ENCODE measurements at regions not wholly inside any gene's neighbourhood (a gene's known extent, or its start where the extent isn't known, plus 50 kb on each side); places are given as distances from the start of the nearest gene placed in this dataset.

GRCh38 chr3:19738846-19739245 is 195.2 kb downstream of the EFHB start:
- 45% methylated on average over 1 of the region's 1 CpG for whole genome bisulfite sequencing
- H3K27me3 ChIP-seq = no peaks in the 10 kb centered on the region

GRCh38 chr3:19735111-19735510 is 198.9 kb downstream of the EFHB start:
- H3K36me3 ChIP-seq = no peaks in the 10 kb centered on the region
- H3K4me3 ChIP-seq = no peak overlapping the region
- H3K9me3 ChIP-seq = no peaks in the 10 kb centered on the region
- H3K27ac ChIP-seq (replicated peaks in 1 of 4) = no peak overlapping the region
- TF ChIP-seq EP300 (IDR thresholded peaks at IDR 0.05) = no peak
- no peak for TF ChIP-seq CTCF (IDR thresholded peaks at IDR 0.05)
- no peak for TF ChIP-seq POLR2AphosphoS5 (IDR thresholded peaks at IDR 0.05)
- TF ChIP-seq POLR2A (IDR thresholded peaks at IDR 0.05; ENCODE audit: low read depth) = no peak
- 21% methylated on average over 3 of the region's 3 CpGs for WGBS
- H3K27me3 ChIP-seq = no peaks in the 10 kb centered on the region
- no peak for DNase-seq (ENCODE audit: extremely low spot score)
- intact Hi-C loops (cut with DNase I) = no loop called here
- no peaks in the 10 kb centered on the region for H3K4me1 ChIP-seq

More at GRCh38 chr3:19738846-19739245, 195.2 kb downstream of the EFHB start:
- no peak for TF ChIP-seq CTCF (IDR thresholded peaks at IDR 0.05)
- no peak for TF ChIP-seq POLR2AphosphoS5 (IDR thresholded peaks at IDR 0.05)
- no peak for TF ChIP-seq POLR2A (IDR thresholded peaks at IDR 0.05; ENCODE audit: low read depth)
- no peak for TF ChIP-seq EP300 (IDR thresholded peaks at IDR 0.05)
- Histone ChIP-seq H3K4me3 (no peak overlapping the region), H3K9me3 (no peaks in the 10 kb centered on the region), H3K27ac (replicated peaks in 1 of 4) (no peak overlapping the region), H3K4me1 (no peaks in the 10 kb centered on the region), H3K36me3 (no peaks in the 10 kb centered on the region)
- intact Hi-C loops (cut with DNase I) = no loop called here
- no peak for DNase-seq (ENCODE audit: extremely low spot score)

DNA sequence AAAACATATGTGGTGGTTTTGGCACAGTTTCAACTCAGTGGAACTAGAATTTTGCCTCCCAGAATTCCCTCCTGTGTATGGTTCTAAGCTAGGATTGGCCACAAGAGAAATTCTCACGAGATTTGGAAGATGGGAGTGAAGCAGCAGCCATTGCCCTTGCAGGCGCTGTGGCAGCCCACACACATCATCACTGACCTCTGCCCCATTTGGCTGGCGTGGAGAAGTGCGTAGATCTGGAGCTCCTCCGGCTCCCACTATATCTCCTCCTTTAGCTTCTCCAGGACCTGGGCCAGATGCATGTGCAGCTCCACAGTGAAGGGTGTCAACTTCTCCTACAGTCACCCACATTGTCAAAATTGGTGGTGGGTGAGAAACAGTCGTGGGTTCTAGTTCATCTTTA is 199.6 kb downstream of the EFHB start:
- no peaks in the 10 kb centered on the region for H3K27me3 ChIP-seq
- 91% methylated on average over 6 of the region's 6 CpGs for WGBS
- no peak for TF ChIP-seq POLR2A (IDR thresholded peaks at IDR 0.05; ENCODE audit: low read depth)
- TF ChIP-seq EP300 (IDR thresholded peaks at IDR 0.05) = no peak
- no peak for TF ChIP-seq POLR2AphosphoS5 (IDR thresholded peaks at IDR 0.05)
- TF ChIP-seq CTCF (IDR thresholded peaks at IDR 0.05) = no peak
- no peak for DNase-seq (ENCODE audit: extremely low spot score)
- no peaks in the 10 kb centered on the region for H3K36me3 ChIP-seq
- H3K4me1 ChIP-seq = no peaks in the 10 kb centered on the region
- H3K9me3 ChIP-seq = no peaks in the 10 kb centered on the region
- H3K27ac ChIP-seq (replicated peaks in 1 of 4) = no peak overlapping the region
- H3K4me3 ChIP-seq = no peak overlapping the region
- intact Hi-C loops (cut with DNase I) = no loop called here

- peaks cover 0 to 8% (median 5%) of the 10 kb centered on the region in 4 donors for H3K4me1 ChIP-seq
- H3K4me3 ChIP-seq = no peak overlapping the region
- no peaks in the 10 kb centered on the region for H3K36me3 ChIP-seq
- no peak for TF ChIP-seq EP300 (IDR thresholded peaks at IDR 0.05)
- no peak for TF ChIP-seq POLR2A (IDR thresholded peaks at IDR 0.05; ENCODE audit: low read depth)
- H3K9me3 ChIP-seq = no peaks in the 10 kb centered on the region
- intact Hi-C loops (cut with DNase I) = no loop called here
- 71% methylated on average over 3 of the region's 3 CpGs for WGBS
- H3K27ac ChIP-seq (replicated peaks in 1 of 4) = no peak overlapping the region
- no peaks in the 10 kb centered on the region for H3K27me3 ChIP-seq
- no peak for DNase-seq (ENCODE audit: extremely low spot score)
Measured at GRCh38 chr3:19725000-19725399, 209.0 kb downstream of the EFHB start.

DNA sequence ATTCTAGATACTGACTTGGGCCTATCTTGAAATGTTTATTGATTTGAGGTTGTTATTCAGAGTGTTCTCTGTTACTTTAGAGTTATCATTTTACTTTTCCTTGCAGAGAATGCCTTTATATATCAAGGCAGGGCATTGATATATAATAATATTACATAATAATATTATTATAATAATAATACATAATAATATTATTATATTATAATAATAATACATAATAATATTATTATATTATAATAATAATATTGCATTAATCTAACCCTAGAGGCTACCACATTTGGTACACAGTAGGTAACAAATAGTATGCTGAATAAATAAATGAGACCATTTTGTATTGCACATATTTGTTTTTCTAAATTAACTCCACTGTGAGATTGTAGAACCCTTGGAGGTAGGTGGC is 216.3 kb downstream of the EFHB start:
- Histone ChIP-seq H3K36me3 (no peaks in the 10 kb centered on the region), H3K4me3 (no peak overlapping the region), H3K27ac (replicated peaks in 1 of 4) (no peak overlapping the region), H3K9me3 (no peaks in the 10 kb centered on the region), H3K27me3 (no peaks in the 10 kb centered on the region), H3K4me1 (no peaks in the 10 kb centered on the region)
- intact Hi-C loops (cut with DNase I) = no loop called here
- TF ChIP-seq POLR2AphosphoS5 (IDR thresholded peaks at IDR 0.05) = no peak
- TF ChIP-seq POLR2A (IDR thresholded peaks at IDR 0.05; ENCODE audit: low read depth) = no peak
- TF ChIP-seq CTCF (IDR thresholded peaks at IDR 0.05) = no peak
- TF ChIP-seq EP300 (IDR thresholded peaks at IDR 0.05) = no peak
- no peak for DNase-seq (ENCODE audit: extremely low spot score)
